Stomach (tissue), 4 donors: ENCODE measurements at regions not wholly inside any gene's neighbourhood (a gene's known extent, or its start where the extent isn't known, plus 50 kb on each side); places are given as distances from the start of the nearest gene placed in this dataset.

Experiments used
- EP300 ChIP-seq: sonication (generic); formaldehyde crosslinking; IDR thresholded peaks from one replicate; pipeline ENCODE4 v1.6.1; 2017; ENCODE audit warnings: antibody characterized with exemption
- POLR2A ChIP-seq, 4 donors: fragments of 450-650 bp; IDR thresholded peaks; one replicate each; pipeline ENCODE4 v1.6.1; 2016; ENCODE audit warnings: antibody characterized with exemption in 4 of 4, control low read depth in 2 of 4, mild to moderate bottlenecking in 1 of 4, moderate library complexity in 1 of 4
- TF ChIP-seq, protein P1 (sequence below), 7 experiments: fragments of 450-650 bp in 4 of 7; fragments of 200-600 bp in 3 of 7; sonication (generic) in 3 of 7; IDR thresholded peaks; one replicate each; pipeline ENCODE4 v1.5.1; 2016 to 2019; ENCODE audit warnings: antibody characterized with exemption in 7 of 7, control low read depth in 2 of 7, mild to moderate bottlenecking in 1 of 7

GRCh38 chr2:226011716-226012450, 612.4 kb downstream of the NYAP2 start:
- TF ChIP-seq, protein P1, sequence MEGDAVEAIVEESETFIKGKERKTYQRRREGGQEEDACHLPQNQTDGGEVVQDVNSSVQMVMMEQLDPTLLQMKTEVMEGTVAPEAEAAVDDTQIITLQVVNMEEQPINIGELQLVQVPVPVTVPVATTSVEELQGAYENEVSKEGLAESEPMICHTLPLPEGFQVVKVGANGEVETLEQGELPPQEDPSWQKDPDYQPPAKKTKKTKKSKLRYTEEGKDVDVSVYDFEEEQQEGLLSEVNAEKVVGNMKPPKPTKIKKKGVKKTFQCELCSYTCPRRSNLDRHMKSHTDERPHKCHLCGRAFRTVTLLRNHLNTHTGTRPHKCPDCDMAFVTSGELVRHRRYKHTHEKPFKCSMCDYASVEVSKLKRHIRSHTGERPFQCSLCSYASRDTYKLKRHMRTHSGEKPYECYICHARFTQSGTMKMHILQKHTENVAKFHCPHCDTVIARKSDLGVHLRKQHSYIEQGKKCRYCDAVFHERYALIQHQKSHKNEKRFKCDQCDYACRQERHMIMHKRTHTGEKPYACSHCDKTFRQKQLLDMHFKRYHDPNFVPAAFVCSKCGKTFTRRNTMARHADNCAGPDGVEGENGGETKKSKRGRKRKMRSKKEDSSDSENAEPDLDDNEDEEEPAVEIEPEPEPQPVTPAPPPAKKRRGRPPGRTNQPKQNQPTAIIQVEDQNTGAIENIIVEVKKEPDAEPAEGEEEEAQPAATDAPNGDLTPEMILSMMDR (IDR thresholded peaks at IDR 0.05) = no peak
- TF ChIP-seq EP300 (no peak), POLR2A (IDR thresholded peaks at IDR 0.05) (no peak)
